Endothelial cell of umbilical vein (primary cell): ENCODE measurements at regions not wholly inside any gene's neighbourhood (a gene's known extent, or its start where the extent isn't known, plus 50 kb on each side); places are given as distances from the start of the nearest gene placed in this dataset.

ENCODE experiments used
- BruUV-seq: library from RNA; stranded (reverse); fragments of 400-500 nt; replicated peaks from 2 replicates; lab custom pipeline; 2021; lab: Mats Ljungman, UMichigan
- CTCF ChIA-PET: fragments of 300-600, 350-600 bp; sonication (Branson Sonifier 250); formaldehyde crosslinking; loops from one replicate; lab custom pipeline; 2021; ENCODE audit warnings: antibody characterized with exemption, inconsistent platforms; lab: Charles Lee
- POLR2A ChIA-PET: fragments of 300-600, 350-600 bp; sonication (Branson Sonifier 250); formaldehyde crosslinking; loops from one replicate; lab custom pipeline; 2021; ENCODE audit warnings: antibody characterized with exemption, inconsistent platforms; lab: Charles Lee
- DNase-seq: peaks from one replicate; pipeline ENCODE4 v3.0.0-alpha.2; 2011; ENCODE audit warnings: low read depth, low spot score
- FAIRE-seq: peaks from 2 replicates; lab custom pipeline; 2011; peaks lifted over from hg19 to GRCh38; lab: Jason Lieb, UNC
- H2AFZ ChIP-seq: 2 replicates; pipeline ENCODE4 v1.6.0; 2012; ENCODE audit warnings: low read depth, low read length, control low read depth, inconsistent platforms
- H3K27ac ChIP-seq: 2 replicates; pipeline ENCODE4 v1.5.1; 2011; ENCODE audit warnings: low read depth, mild to moderate bottlenecking, control low read depth, low read length, moderate library complexity; ENCODE audit not compliant: insufficient read depth
- H3K27me3 ChIP-seq, 2 experiments: 2 replicates each; pipeline versions ENCODE4 v1.6.0 to v1.6.1; 2011; ENCODE audit warnings: low read length in 2 of 2, mixed read lengths in 1 of 2; ENCODE audit not compliant: control insufficient read depth in 2 of 2, insufficient read depth in 2 of 2
- H3K36me3 ChIP-seq, 2 experiments: 2 replicates in 1 of 2; 3 replicates in 1 of 2; pipeline ENCODE4 v1.5.1; 2011; ENCODE audit warnings: low read length in 2 of 2, mild to moderate bottlenecking in 1 of 2, moderate library complexity in 1 of 2; ENCODE audit not compliant: control insufficient read depth in 2 of 2, insufficient read depth in 2 of 2; ENCODE audit errors: extremely low read depth in 1 of 2
- H3K4me1 ChIP-seq: 3 replicates; pipeline ENCODE4 v1.5.1; 2011; ENCODE audit warnings: mild to moderate bottlenecking, low read length; ENCODE audit not compliant: control insufficient read depth, insufficient read depth; ENCODE audit errors: extremely low read depth
- H3K4me2 ChIP-seq: 2 replicates; pipeline ENCODE4 v1.6.1; 2011; ENCODE audit warnings: low read length, control low read depth, mixed read lengths; ENCODE audit not compliant: insufficient read depth
- H3K4me3 ChIP-seq, 3 experiments: fragments of 200-600 bp in 1 of 3; sonication (generic), shearing (Covaris generic) in 1 of 3; replicated peaks in 1 of 3; 2 replicates each; pipeline ENCODE4 v1.5.1; 2011 to 2016; ENCODE audit warnings: control low read depth in 3 of 3, low read length in 3 of 3, mild to moderate bottlenecking in 2 of 3, inconsistent platforms in 1 of 3, low read depth in 1 of 3, moderate library complexity in 1 of 3; ENCODE audit not compliant: insufficient read depth in 1 of 3
- H3K79me2 ChIP-seq: 2 replicates; pipeline ENCODE4 v1.6.0; 2012; ENCODE audit warnings: low read length, inconsistent platforms; ENCODE audit not compliant: control insufficient read depth, insufficient read depth
- H3K9ac ChIP-seq: replicated peaks from 2 replicates; pipeline ENCODE3; 2011; ENCODE audit warnings: low read length, control low read depth; ENCODE audit not compliant: insufficient read depth; ENCODE audit errors: extremely low read depth
- H3K9me1 ChIP-seq: replicated peaks from 3 replicates; pipeline ENCODE4 v1.6.0; 2011; ENCODE audit warnings: mild to moderate bottlenecking, low read length; ENCODE audit not compliant: control insufficient read depth, insufficient read depth; ENCODE audit errors: extremely low read depth
- H3K9me3 ChIP-seq: replicated peaks from 2 replicates; pipeline ENCODE4 v1.5.1; 2012; ENCODE audit warnings: low read length, inconsistent platforms; ENCODE audit not compliant: control insufficient read depth, insufficient read depth
- H4K20me1 ChIP-seq: replicated peaks from 2 replicates; pipeline ENCODE3; 2011; ENCODE audit warnings: mild to moderate bottlenecking, low read length; ENCODE audit not compliant: control insufficient read depth, insufficient read depth; ENCODE audit errors: extremely low read depth
- CTCF ChIP-seq, 2 donors: IDR thresholded peaks; 1 replicate in 1 of 2; 2 replicates in 1 of 2; pipeline ENCODE4 v1.5.1; 2011; ENCODE audit warnings: low read length in 2 of 2, mild to moderate bottlenecking in 2 of 2, moderate library complexity in 2 of 2, control low read depth in 1 of 2, inconsistent platforms in 1 of 2, low read depth in 1 of 2; ENCODE audit not compliant: insufficient read depth in 1 of 2; ENCODE audit errors: extremely low read depth in 1 of 2
- EZH2 ChIP-seq: IDR thresholded peaks from 2 replicates; pipeline ENCODE4 v1.6.1; 2012; ENCODE audit warnings: borderline replicate concordance, low read depth, mild to moderate bottlenecking, moderate library complexity, low read length, inconsistent platforms; ENCODE audit not compliant: severe bottlenecking
- FOS ChIP-seq: IDR thresholded peaks from 2 replicates; pipeline ENCODE4 v1.6.1; 2011; ENCODE audit warnings: mild to moderate bottlenecking, low read length, moderate library complexity, borderline replicate concordance; ENCODE audit not compliant: insufficient read depth
- GATA2 ChIP-seq: IDR thresholded peaks from 2 replicates; pipeline ENCODE4 v1.7.0; 2011; ENCODE audit warnings: low read depth, mild to moderate bottlenecking, moderate library complexity, mixed read lengths, low read length; ENCODE audit not compliant: insufficient read length, insufficient read depth
- JUN ChIP-seq: IDR thresholded peaks from 2 replicates; pipeline ENCODE4 v1.6.1; 2011; ENCODE audit warnings: borderline replicate concordance, low read depth; ENCODE audit not compliant: insufficient read length, insufficient read depth
- MYC ChIP-seq: IDR thresholded peaks from one replicate; pipeline ENCODE4 v1.6.1; 2011; ENCODE audit warnings: mild to moderate bottlenecking, low read depth, low read length
- POLR2A ChIP-seq: IDR thresholded peaks from 2 replicates; pipeline ENCODE4 v1.6.1; 2012; ENCODE audit warnings: low read depth, mild to moderate bottlenecking, control low read depth, low read length
- POLR2AphosphoS5 ChIP-seq: IDR thresholded peaks from 2 replicates; pipeline ENCODE4 v1.6.1; 2012; ENCODE audit warnings: low read depth, mild to moderate bottlenecking, control low read depth, low read length, moderate library complexity; ENCODE audit not compliant: insufficient read depth
- dilution Hi-C: fragments of 300-500 bp; cut with MboI; formaldehyde crosslinking; loops from one replicate; pipeline ENCODE4 v1.15.0; 2019; ENCODE audit warnings: low sequenced_read_pairs; ENCODE audit not compliant: extremely low pct_ligation_motif_present
- intact Hi-C: fragments of 100-400 bp; cut with micrococcal nuclease; formaldehyde crosslinking; loops from one replicate; pipeline ENCODE4 v1.10.0; 2022
- TF ChIP-seq, protein P1 (sequence below): IDR thresholded peaks from 2 replicates; pipeline ENCODE4 v1.6.1; 2011; ENCODE audit not compliant: insufficient read depth, insufficient read length

DNA sequence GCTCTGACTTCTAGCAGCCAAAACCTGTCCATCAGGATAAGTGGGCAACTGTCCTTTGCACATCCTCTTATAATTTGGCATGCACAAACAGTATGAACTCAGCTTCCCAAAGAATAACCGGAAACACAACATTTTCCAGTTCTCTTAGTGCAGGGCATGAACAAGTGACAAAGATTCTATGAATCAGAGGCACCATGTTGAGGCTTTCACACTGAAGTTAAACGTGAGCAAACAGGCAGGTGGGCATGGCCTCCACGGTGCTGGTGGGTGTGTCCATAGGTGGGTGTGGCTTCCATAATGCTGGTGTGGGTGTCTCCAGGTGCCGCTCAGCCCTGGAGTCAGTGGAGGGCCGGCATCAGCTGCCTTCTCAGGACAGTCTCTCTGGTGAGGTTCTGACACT lies 196.5 kb downstream of the SMIM20 start:
- Histone ChIP-seq H3K9me1 (no peaks in the 10 kb centered on the region), H3K9ac (no peak overlapping the region), H3K36me3 (no peaks in the 10 kb centered on the region), H3K27ac (no peak overlapping the region), H3K4me2 (no peak overlapping the region), H3K9me3 (no peaks in the 10 kb centered on the region), H3K79me2 (no peaks in the 10 kb centered on the region), H3K4me3 (no peak overlapping the region), H3K4me1 (no peaks in the 10 kb centered on the region), H2AFZ (no peak overlapping the region), H3K27me3 (no peaks in the 10 kb centered on the region), H4K20me1 (no peaks in the 10 kb centered on the region)
- BruUV-seq, result no TSS peak
- ChIA-PET POLR2A (no interaction called here), CTCF (interaction anchor here (1.0 kb wide), 1 partner anchor 28 kb away, joined by 4 read pairs; no protein-coding TSS in a partner anchor)
- dilution Hi-C loops, result no loop called here
- TF ChIP-seq FOS (no peak), JUN (no peak), POLR2A (no peak), EZH2 (no peak), POLR2AphosphoS5 (no peak), MYC (no peak), CTCF (IDR thresholded peaks at IDR 0.05; ENCODE audit: extremely low read depth in 1 of 2, insufficient read depth in 1 of 2, low read depth in 1 of 2, low read length in 2 of 2) (no peak), GATA2 (no peak)
- TF ChIP-seq, protein P1, sequence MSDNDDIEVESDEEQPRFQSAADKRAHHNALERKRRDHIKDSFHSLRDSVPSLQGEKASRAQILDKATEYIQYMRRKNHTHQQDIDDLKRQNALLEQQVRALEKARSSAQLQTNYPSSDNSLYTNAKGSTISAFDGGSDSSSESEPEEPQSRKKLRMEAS, result no peak
- no peak for FAIRE-seq
- intact Hi-C loops, result no loop called here
- no peak for DNase-seq
